Liver (tissue), 8 donors: ENCODE measurements at regions not wholly inside any gene's neighbourhood (a gene's known extent, or its start where the extent isn't known, plus 50 kb on each side); places are given as distances from the start of the nearest gene placed in this dataset.

ENCODE experiments used
- DNase-seq: peaks from one replicate; pipeline ENCODE4 v3.0.0-alpha.2; 2017; ENCODE audit warnings: low spot score
- H3K27ac ChIP-seq, 2 donors: one replicate each; pipeline ENCODE4 v1.7.0; 2013; ENCODE audit warnings: inconsistent platforms in 2 of 2, low read length in 2 of 2, control low read depth in 1 of 2, low read depth in 1 of 2, mild to moderate bottlenecking in 1 of 2
- H3K27me3 ChIP-seq, 4 donors: one replicate each; pipeline versions ENCODE4 v1.6.1 to v1.7.0; 2013; ENCODE audit warnings: low read length in 3 of 4, inconsistent platforms in 1 of 4, mild to moderate bottlenecking in 1 of 4, moderate library complexity in 1 of 4; ENCODE audit not compliant: control insufficient read depth in 4 of 4, insufficient read depth in 4 of 4
- H3K36me3 ChIP-seq, 4 donors: one replicate each; pipeline versions ENCODE4 v1.6.1 to v1.7.0; 2013; ENCODE audit warnings: low read length in 3 of 4, mild to moderate bottlenecking in 3 of 4, low read depth in 1 of 4, moderate library complexity in 1 of 4; ENCODE audit not compliant: control insufficient read depth in 4 of 4, insufficient read depth in 3 of 4
- H3K4me1 ChIP-seq, 4 donors: one replicate each; pipeline versions ENCODE4 v1.6.1 to v1.7.0; 2013; ENCODE audit warnings: low read length in 3 of 4, mild to moderate bottlenecking in 3 of 4, moderate library complexity in 1 of 4; ENCODE audit not compliant: control insufficient read depth in 4 of 4, insufficient read depth in 4 of 4
- H3K4me3 ChIP-seq, 3 donors: one replicate each; pipeline versions ENCODE4 v1.6.1 to v1.7.0; 2013; ENCODE audit warnings: low read length in 3 of 3, control low read depth in 1 of 3, low read depth in 1 of 3, mild to moderate bottlenecking in 1 of 3
- H3K9ac ChIP-seq, 2 donors: one replicate each; pipeline ENCODE4 v1.7.0; 2013; ENCODE audit warnings: low read length in 2 of 2, mild to moderate bottlenecking in 2 of 2, moderate library complexity in 2 of 2, control low read depth in 1 of 2, low read depth in 1 of 2
- H3K9me3 ChIP-seq, 4 donors: one replicate each; pipeline versions ENCODE4 v1.6.1 to v1.7.0; 2013; ENCODE audit warnings: low read length in 3 of 4; ENCODE audit not compliant: control insufficient read depth in 4 of 4
- ATF3 ChIP-seq: IDR thresholded peaks from 2 replicates; pipeline ENCODE4 v1.6.1; 2016; ENCODE audit warnings: antibody characterized with exemption
- EGR1 ChIP-seq, 2 donors: IDR thresholded peaks; 2 replicates each; pipeline ENCODE4 v1.6.1; 2016 to 2018; ENCODE audit warnings: antibody characterized with exemption in 2 of 2, low read depth in 2 of 2
- FOXA1 ChIP-seq: IDR thresholded peaks from 2 replicates; pipeline ENCODE4 v1.6.1; 2016; ENCODE audit warnings: antibody characterized with exemption
- FOXA2 ChIP-seq: IDR thresholded peaks from 2 replicates; pipeline ENCODE4 v1.6.1; 2016; ENCODE audit warnings: antibody characterized with exemption
- GABPA ChIP-seq, 2 donors: IDR thresholded peaks in 1 of 2; conservative IDR thresholded peaks in 1 of 2; 2 replicates each; pipeline ENCODE4 v1.6.1; 2016; ENCODE audit warnings: antibody characterized with exemption in 2 of 2, mild to moderate bottlenecking in 1 of 2, moderate library complexity in 1 of 2
- HNF4A ChIP-seq, 2 donors: conservative IDR thresholded peaks; 2 replicates each; pipeline ENCODE4 v1.6.1; 2016; ENCODE audit warnings: antibody characterized with exemption in 2 of 2, mild to moderate bottlenecking in 2 of 2
- HNF4G ChIP-seq: IDR thresholded peaks from 2 replicates; pipeline ENCODE4 v1.6.1; 2016; ENCODE audit warnings: antibody characterized with exemption
- JUND ChIP-seq, 2 donors: IDR thresholded peaks; 2 replicates each; pipeline ENCODE4 v1.6.1; 2016; ENCODE audit warnings: antibody characterized with exemption in 2 of 2
- NR2F2 ChIP-seq: IDR thresholded peaks from 2 replicates; pipeline ENCODE4 v1.6.1; 2016; ENCODE audit warnings: antibody characterized with exemption
- RAD21 ChIP-seq, 2 donors: IDR thresholded peaks; 2 replicates each; pipeline ENCODE4 v1.6.1; 2016; ENCODE audit warnings: antibody characterized with exemption in 2 of 2, mild to moderate bottlenecking in 2 of 2
- REST ChIP-seq: IDR thresholded peaks from 2 replicates; pipeline ENCODE4 v1.6.1; 2016; ENCODE audit warnings: antibody characterized with exemption, mild to moderate bottlenecking
- RXRA ChIP-seq, 2 donors: IDR thresholded peaks; 2 replicates each; pipeline ENCODE4 v1.6.1; 2017 to 2018; ENCODE audit warnings: antibody characterized with exemption in 2 of 2, mild to moderate bottlenecking in 1 of 2
- SP1 ChIP-seq: IDR thresholded peaks from 2 replicates; pipeline ENCODE4 v1.6.1; 2018; ENCODE audit warnings: antibody characterized with exemption, mild to moderate bottlenecking
- TAF1 ChIP-seq: conservative IDR thresholded peaks from 2 replicates; pipeline ENCODE4 v1.6.1; 2016; ENCODE audit warnings: antibody characterized with exemption, mild to moderate bottlenecking
- YY1 ChIP-seq: IDR thresholded peaks from 2 replicates; pipeline ENCODE4 v1.6.1; 2016; ENCODE audit warnings: antibody characterized with exemption, mild to moderate bottlenecking
- WGBS: extraction: QIAGEN DNeasy Blood & Tissue Kit; methylation state at CpG from one replicate; pipeline ENCODE4 v1.1.7; 2013; 5-methylcytosine and 5-hydroxymethylcytosine counted together
- TF ChIP-seq, protein P1 (sequence below): fragments of 150-350 bp; IDR thresholded peaks from 2 replicates; pipeline ENCODE4 v1.5.1; 2017; ENCODE audit warnings: improper control_type of control experiment, low read depth, low read length; ENCODE audit not compliant: missing input control
- TF ChIP-seq, protein P2 (sequence below): IDR thresholded peaks from 2 replicates; pipeline ENCODE4 v1.6.1; 2016; ENCODE audit warnings: antibody characterized with exemption
- TF ChIP-seq, protein P3 (sequence below): IDR thresholded peaks from 2 replicates; pipeline ENCODE4 v1.6.1; 2016; ENCODE audit warnings: antibody characterized with exemption
- donor health status: healthy.
- donor health status: healthy.
- donor health status: healthy.
- donor health status: healthy.
- donor health status: healthy.

GRCh38 chr13:70784207-70784989, 676.1 kb upstream of the KLHL1 start:
- no peaks in the 10 kb centered on the region for H3K9me3 ChIP-seq
- TF ChIP-seq, protein P1, sequence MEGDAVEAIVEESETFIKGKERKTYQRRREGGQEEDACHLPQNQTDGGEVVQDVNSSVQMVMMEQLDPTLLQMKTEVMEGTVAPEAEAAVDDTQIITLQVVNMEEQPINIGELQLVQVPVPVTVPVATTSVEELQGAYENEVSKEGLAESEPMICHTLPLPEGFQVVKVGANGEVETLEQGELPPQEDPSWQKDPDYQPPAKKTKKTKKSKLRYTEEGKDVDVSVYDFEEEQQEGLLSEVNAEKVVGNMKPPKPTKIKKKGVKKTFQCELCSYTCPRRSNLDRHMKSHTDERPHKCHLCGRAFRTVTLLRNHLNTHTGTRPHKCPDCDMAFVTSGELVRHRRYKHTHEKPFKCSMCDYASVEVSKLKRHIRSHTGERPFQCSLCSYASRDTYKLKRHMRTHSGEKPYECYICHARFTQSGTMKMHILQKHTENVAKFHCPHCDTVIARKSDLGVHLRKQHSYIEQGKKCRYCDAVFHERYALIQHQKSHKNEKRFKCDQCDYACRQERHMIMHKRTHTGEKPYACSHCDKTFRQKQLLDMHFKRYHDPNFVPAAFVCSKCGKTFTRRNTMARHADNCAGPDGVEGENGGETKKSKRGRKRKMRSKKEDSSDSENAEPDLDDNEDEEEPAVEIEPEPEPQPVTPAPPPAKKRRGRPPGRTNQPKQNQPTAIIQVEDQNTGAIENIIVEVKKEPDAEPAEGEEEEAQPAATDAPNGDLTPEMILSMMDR: no peak
- TF ChIP-seq REST (no peak), EGR1 (IDR thresholded peaks at IDR 0.05; ENCODE audit: low read depth in 2 of 2) (no peak), FOXA1 (no peak), RXRA (IDR thresholded peaks at IDR 0.05) (no peak), FOXA2 (no peak), ATF3 (no peak), GABPA (IDR thresholded peaks at IDR 0.05 in 1 of 2, conservative IDR thresholded peaks at IDR 0.05 in 1 of 2) (no peak), JUND (IDR thresholded peaks at IDR 0.05) (no peak), TAF1 (no peak), SP1 (no peak), HNF4G (no peak), RAD21 (IDR thresholded peaks at IDR 0.05) (no peak), YY1 (no peak), NR2F2 (no peak), HNF4A (conservative IDR thresholded peaks at IDR 0.05) (no peak)
- TF ChIP-seq, protein P2, sequence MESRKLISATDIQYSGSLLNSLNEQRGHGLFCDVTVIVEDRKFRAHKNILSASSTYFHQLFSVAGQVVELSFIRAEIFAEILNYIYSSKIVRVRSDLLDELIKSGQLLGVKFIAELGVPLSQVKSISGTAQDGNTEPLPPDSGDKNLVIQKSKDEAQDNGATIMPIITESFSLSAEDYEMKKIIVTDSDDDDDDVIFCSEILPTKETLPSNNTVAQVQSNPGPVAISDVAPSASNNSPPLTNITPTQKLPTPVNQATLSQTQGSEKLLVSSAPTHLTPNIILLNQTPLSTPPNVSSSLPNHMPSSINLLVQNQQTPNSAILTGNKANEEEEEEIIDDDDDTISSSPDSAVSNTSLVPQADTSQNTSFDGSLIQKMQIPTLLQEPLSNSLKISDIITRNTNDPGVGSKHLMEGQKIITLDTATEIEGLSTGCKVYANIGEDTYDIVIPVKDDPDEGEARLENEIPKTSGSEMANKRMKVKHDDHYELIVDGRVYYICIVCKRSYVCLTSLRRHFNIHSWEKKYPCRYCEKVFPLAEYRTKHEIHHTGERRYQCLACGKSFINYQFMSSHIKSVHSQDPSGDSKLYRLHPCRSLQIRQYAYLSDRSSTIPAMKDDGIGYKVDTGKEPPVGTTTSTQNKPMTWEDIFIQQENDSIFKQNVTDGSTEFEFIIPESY: no peak
- TF ChIP-seq, protein P3, sequence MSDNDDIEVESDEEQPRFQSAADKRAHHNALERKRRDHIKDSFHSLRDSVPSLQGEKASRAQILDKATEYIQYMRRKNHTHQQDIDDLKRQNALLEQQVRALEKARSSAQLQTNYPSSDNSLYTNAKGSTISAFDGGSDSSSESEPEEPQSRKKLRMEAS: no peak
- H3K27ac ChIP-seq: no peak overlapping the region
- no peaks in the 10 kb centered on the region for H3K27me3 ChIP-seq
- no peak overlapping the region for H3K4me3 ChIP-seq
- no peak overlapping the region for H3K9ac ChIP-seq
- no peak for DNase-seq
- H3K36me3 ChIP-seq: no peaks in the 10 kb centered on the region
- no peaks in the 10 kb centered on the region for H3K4me1 ChIP-seq
- 90% methylated on average over 3 of the region's 3 CpGs for WGBS
